Mesenchymal stem cell (in vitro differentiated cells and primary cell): ENCODE measurements at regions not wholly inside any gene's neighbourhood (a gene's known extent, or its start where the extent isn't known, plus 50 kb on each side); places are given as distances from the start of the nearest gene placed in this dataset.

Experiments used
- DNase-seq: peaks from one replicate; pipeline ENCODE4 v3.0.0-alpha.2; 2013
- H2AFZ ChIP-seq: one replicate; pipeline ENCODE4 v1.6.1; 2013; ENCODE audit warnings: low read depth, mild to moderate bottlenecking, control low read depth, inconsistent platforms, low read length, moderate library complexity
- H2AK5ac ChIP-seq: 2 replicates; pipeline ENCODE4 v1.6.1; 2013; ENCODE audit warnings: low read length, moderate library complexity, mild to moderate bottlenecking, inconsistent platforms; ENCODE audit not compliant: severe bottlenecking
- H2BK120ac ChIP-seq: one replicate; pipeline ENCODE4 v1.6.1; 2013; ENCODE audit warnings: low read depth, mild to moderate bottlenecking, inconsistent platforms, low read length, moderate library complexity
- H2BK12ac ChIP-seq, 2 experiments: one replicate each; pipeline ENCODE4 v1.6.1; 2013; ENCODE audit warnings: inconsistent platforms in 2 of 2, low read length in 2 of 2, mild to moderate bottlenecking in 2 of 2, moderate library complexity in 2 of 2, control low read depth in 1 of 2
- H2BK15ac ChIP-seq: one replicate; pipeline ENCODE4 v1.6.1; 2013; ENCODE audit warnings: mild to moderate bottlenecking, low read depth, inconsistent platforms; ENCODE audit not compliant: poor library complexity, severe bottlenecking
- H2BK5ac ChIP-seq: 2 replicates; pipeline ENCODE4 v1.6.1; 2013; ENCODE audit warnings: low read depth, mild to moderate bottlenecking, low read length, control low read depth, inconsistent platforms; ENCODE audit not compliant: poor library complexity, severe bottlenecking
- H3K14ac ChIP-seq, 2 experiments: one replicate each; pipeline ENCODE4 v1.6.1; 2013; ENCODE audit warnings: inconsistent platforms in 2 of 2, low read length in 2 of 2, control low read depth in 1 of 2, mild to moderate bottlenecking in 1 of 2, moderate library complexity in 1 of 2
- H3K18ac ChIP-seq, 2 experiments: one replicate each; pipeline ENCODE4 v1.6.1; 2013; ENCODE audit warnings: inconsistent platforms in 2 of 2, low read length in 2 of 2, control low read depth in 1 of 2, low read depth in 1 of 2, mild to moderate bottlenecking in 1 of 2
- H3K23ac ChIP-seq, 2 experiments: one replicate each; pipeline ENCODE4 v1.6.1; 2013; ENCODE audit warnings: inconsistent platforms in 2 of 2, low read length in 2 of 2, mild to moderate bottlenecking in 2 of 2, moderate library complexity in 2 of 2, control low read depth in 1 of 2
- H3K27ac ChIP-seq: 2 replicates; pipeline ENCODE4 v1.5.1; 2013; ENCODE audit warnings: mild to moderate bottlenecking, moderate library complexity, low read length, control low read depth, inconsistent platforms; ENCODE audit not compliant: poor library complexity, severe bottlenecking
- H3K27me3 ChIP-seq, 2 experiments: 2 replicates each; pipeline versions ENCODE4 v1.6.1 to v1.7.0; 2013; ENCODE audit warnings: low read length in 2 of 2, mild to moderate bottlenecking in 2 of 2, moderate library complexity in 2 of 2, control low read depth in 1 of 2, inconsistent platforms in 1 of 2; ENCODE audit not compliant: control insufficient read depth in 1 of 2, insufficient read depth in 1 of 2
- H3K36me3 ChIP-seq, 2 experiments: 2 replicates each; pipeline versions ENCODE4 v1.6.1 to v1.7.0; 2013; ENCODE audit warnings: low read length in 2 of 2, control low read depth in 1 of 2, inconsistent platforms in 1 of 2, low read depth in 1 of 2, mild to moderate bottlenecking in 1 of 2; ENCODE audit not compliant: insufficient read depth in 2 of 2, control insufficient read depth in 1 of 2
- H3K4ac ChIP-seq, 2 experiments: one replicate each; pipeline ENCODE4 v1.6.1; 2013; ENCODE audit warnings: inconsistent platforms in 2 of 2, low read length in 2 of 2, mild to moderate bottlenecking in 2 of 2, moderate library complexity in 2 of 2, control low read depth in 1 of 2, low read depth in 1 of 2
- H3K4me1 ChIP-seq: 2 replicates; pipeline ENCODE4 v1.6.1; 2013; ENCODE audit warnings: low read depth, low read length, control low read depth; ENCODE audit not compliant: control insufficient read depth, insufficient read depth
- H3K4me2 ChIP-seq: 2 replicates; pipeline ENCODE4 v1.6.1; 2013; ENCODE audit warnings: low read length, mild to moderate bottlenecking, inconsistent platforms; ENCODE audit not compliant: poor library complexity, severe bottlenecking
- H3K4me3 ChIP-seq, 2 experiments: 2 replicates each; pipeline versions ENCODE4 v1.5.1 to v1.7.0; 2013; ENCODE audit warnings: low read length in 2 of 2, mild to moderate bottlenecking in 2 of 2, control low read depth in 1 of 2, low read depth in 1 of 2; ENCODE audit not compliant: insufficient read depth in 1 of 2
- H3K79me1 ChIP-seq: replicated peaks from 2 replicates; pipeline ENCODE4 v1.6.1; 2013; ENCODE audit warnings: mild to moderate bottlenecking, control low read depth, low read length, inconsistent platforms; ENCODE audit not compliant: poor library complexity, severe bottlenecking
- H3K9ac ChIP-seq: 2 replicates; pipeline ENCODE4 v1.7.0; 2013; ENCODE audit warnings: mild to moderate bottlenecking, low read length, moderate library complexity
- H3K9me3 ChIP-seq: 2 replicates; pipeline ENCODE4 v1.7.0; 2013; ENCODE audit warnings: mild to moderate bottlenecking, low read length; ENCODE audit not compliant: control insufficient read depth
- H4K8ac ChIP-seq: one replicate; pipeline ENCODE4 v1.6.1; 2013; ENCODE audit warnings: inconsistent platforms, mild to moderate bottlenecking, low read length, moderate library complexity
- H4K91ac ChIP-seq: one replicate; pipeline ENCODE4 v1.6.1; 2013; ENCODE audit warnings: mild to moderate bottlenecking, low read length, inconsistent platforms
- WGBS: methylation state at CpG from one replicate; pipeline ENCODE4 v1.1.7; 2013; ENCODE audit warnings: mixed read lengths; 5-methylcytosine and 5-hydroxymethylcytosine counted together

GRCh38 chr20:12528104-12528503 is 480.7 kb upstream of the SPTLC3 start:
- no peak overlapping the region for H3K9ac ChIP-seq
- 86% methylated on average over 3 of the region's 3 CpGs for WGBS
- H3K79me1 ChIP-seq: no peaks in the 10 kb centered on the region
- no peak overlapping the region for H3K4me2 ChIP-seq
- no peak overlapping the region for H4K91ac ChIP-seq
- no peak overlapping the region for H3K18ac ChIP-seq
- H2BK120ac ChIP-seq: no peak overlapping the region
- H2AFZ ChIP-seq: no peak overlapping the region
- H4K8ac ChIP-seq: no peak overlapping the region
- no peak overlapping the region for H3K4me3 ChIP-seq
- H3K4ac ChIP-seq: no peak overlapping the region
- H2BK5ac ChIP-seq: no peak overlapping the region
- peaks cover 21% of the 10 kb centered on the region for H3K9me3 ChIP-seq
- no peak overlapping the region for H3K23ac ChIP-seq
- H3K27ac ChIP-seq: no peak overlapping the region
- H2AK5ac ChIP-seq: no peak overlapping the region
- H2BK15ac ChIP-seq: no peak overlapping the region
- DNase-seq: no peak
- no peaks in the 10 kb centered on the region for H3K4me1 ChIP-seq
- H3K27me3 ChIP-seq: no peaks in the 10 kb centered on the region
- no peak overlapping the region for H2BK12ac ChIP-seq
- H3K14ac ChIP-seq: no peak overlapping the region
- no peaks in the 10 kb centered on the region for H3K36me3 ChIP-seq

GRCh38 chr20:12528591-12529041 is 480.2 kb upstream of the SPTLC3 start:
- H3K4me2 ChIP-seq: no peak overlapping the region
- H2BK120ac ChIP-seq: no peak overlapping the region
- H3K23ac ChIP-seq: no peak overlapping the region
- no peak overlapping the region for H3K27ac ChIP-seq
- H2BK15ac ChIP-seq: no peak overlapping the region
- H3K4me3 ChIP-seq: no peak overlapping the region
- no peak overlapping the region for H2AK5ac ChIP-seq
- H3K14ac ChIP-seq: no peak overlapping the region
- no peak overlapping the region for H2BK5ac ChIP-seq
- 30% methylated on average over 2 of the region's 3 CpGs for WGBS
- H3K4me1 ChIP-seq: no peaks in the 10 kb centered on the region
- peaks cover 19% of the 10 kb centered on the region for H3K9me3 ChIP-seq
- H4K91ac ChIP-seq: no peak overlapping the region
- no peaks in the 10 kb centered on the region for H3K79me1 ChIP-seq
- no peak for DNase-seq
- no peak overlapping the region for H2AFZ ChIP-seq
- H3K18ac ChIP-seq: no peak overlapping the region
- no peak overlapping the region for H2BK12ac ChIP-seq
- no peaks in the 10 kb centered on the region for H3K36me3 ChIP-seq
- no peak overlapping the region for H3K9ac ChIP-seq
- H3K27me3 ChIP-seq: no peaks in the 10 kb centered on the region
- no peak overlapping the region for H3K4ac ChIP-seq
- no peak overlapping the region for H4K8ac ChIP-seq

GRCh38 chr20:12531626-12532025 is 477.1 kb upstream of the SPTLC3 start:
- no peak overlapping the region for H2BK15ac ChIP-seq
- H3K14ac ChIP-seq: no peak overlapping the region
- no peak overlapping the region for H3K4ac ChIP-seq
- H2AFZ ChIP-seq: no peak overlapping the region
- no peak overlapping the region for H3K4me2 ChIP-seq
- H3K36me3 ChIP-seq: no peaks in the 10 kb centered on the region
- no peaks in the 10 kb centered on the region for H3K27me3 ChIP-seq
- peaks cover 28% of the 10 kb centered on the region for H3K9me3 ChIP-seq
- no peak overlapping the region for H3K27ac ChIP-seq
- H3K4me1 ChIP-seq: no peaks in the 10 kb centered on the region
- no peak overlapping the region for H2AK5ac ChIP-seq
- H3K9ac ChIP-seq: no peak overlapping the region
- H2BK5ac ChIP-seq: no peak overlapping the region
- no peak overlapping the region for H2BK120ac ChIP-seq
- H3K18ac ChIP-seq: no peak overlapping the region
- H4K8ac ChIP-seq: no peak overlapping the region
- H3K4me3 ChIP-seq: no peak overlapping the region
- H3K79me1 ChIP-seq: no peaks in the 10 kb centered on the region
- DNase-seq: no peak
- H2BK12ac ChIP-seq: no peak overlapping the region
- H4K91ac ChIP-seq: no peak overlapping the region
- no peak overlapping the region for H3K23ac ChIP-seq

GRCh38 chr20:12535316-12535715 is 473.5 kb upstream of the SPTLC3 start:
- peaks cover 35% of the 10 kb centered on the region for H3K9me3 ChIP-seq
- no peak overlapping the region for H4K8ac ChIP-seq
- no peak overlapping the region for H3K27ac ChIP-seq
- H4K91ac ChIP-seq: no peak overlapping the region
- no peaks in the 10 kb centered on the region for H3K79me1 ChIP-seq
- no peak for DNase-seq
- no peak overlapping the region for H2BK120ac ChIP-seq
- H2BK5ac ChIP-seq: no peak overlapping the region
- H3K23ac ChIP-seq: no peak overlapping the region
- WGBS: 25% methylated on average over 1 of the region's 1 CpG
- H2BK12ac ChIP-seq: no peak overlapping the region
- no peak overlapping the region for H3K18ac ChIP-seq
- H2AK5ac ChIP-seq: no peak overlapping the region
- H3K36me3 ChIP-seq: no peaks in the 10 kb centered on the region
- H3K9ac ChIP-seq: no peak overlapping the region
- no peak overlapping the region for H3K4me3 ChIP-seq
- no peaks in the 10 kb centered on the region for H3K4me1 ChIP-seq
- H3K14ac ChIP-seq: no peak overlapping the region
- H3K4ac ChIP-seq: no peak overlapping the region
- H2BK15ac ChIP-seq: no peak overlapping the region
- no peak overlapping the region for H3K4me2 ChIP-seq
- no peaks in the 10 kb centered on the region for H3K27me3 ChIP-seq
- no peak overlapping the region for H2AFZ ChIP-seq
